ENCODE measurements at regions not wholly inside any gene's neighbourhood (a gene's known extent, or its start where the extent isn't known, plus 50 kb on each side); places are given as distances from the start of the nearest gene placed in this dataset.
A peak's percentile ranks its signal among the peaks of the same experiment; 100 is the strongest.

GRCh38 chr15:38672814-38673670 is 108.4 kb upstream of the RASGRP1 start:
- DNase-seq (ENCODE audit: low spot score), result no peak

- DNase-seq (ENCODE audit: low spot score), result no peak
These were observed 109.8 kb upstream of the RASGRP1 start for GRCh38 chr15:38674448-38674847.

GRCh38 chr15:38678281-38678680 is 113.7 kb upstream of the RASGRP1 start:
- no peak for DNase-seq (ENCODE audit: low spot score)

GRCh38 chr15:38680775-38681174 is 116.2 kb upstream of the RASGRP1 start:
- DNase-seq (ENCODE audit: low spot score), result no peak

- DNase-seq (ENCODE audit: low spot score), result no peak
These were observed 117.7 kb upstream of the RASGRP1 start for GRCh38 chr15:38682363-38682762.

- DNase-seq (ENCODE audit: low spot score), result no peak
These were observed 118.2 kb upstream of the RASGRP1 start for GRCh38 chr15:38682861-38683260.

GRCh38 chr15:38683382-38684242 is 119.0 kb upstream of the RASGRP1 start:
- peak; percentile 38 for DNase-seq (ENCODE audit: low spot score)

GRCh38 chr15:38684440-38685010 is 119.9 kb upstream of the RASGRP1 start:
- DNase-seq (ENCODE audit: low spot score), result no peak

GRCh38 chr15:38685686-38686339 is 121.2 kb upstream of the RASGRP1 start:
- DNase-seq (ENCODE audit: low spot score), result no peak

GRCh38 chr15:38687340-38687739 is 122.7 kb upstream of the RASGRP1 start:
- DNase-seq (ENCODE audit: low spot score), result no peak

- no peak for DNase-seq (ENCODE audit: low spot score)
These were observed 123.3 kb upstream of the RASGRP1 start for GRCh38 chr15:38687775-38688495.

GRCh38 chr15:38688761-38689160 is 124.1 kb upstream of the RASGRP1 start:
- no peak for DNase-seq (ENCODE audit: low spot score)

GRCh38 chr15:38689522-38689921 is 124.9 kb upstream of the RASGRP1 start:
- no peak for DNase-seq (ENCODE audit: low spot score)

GRCh38 chr15:38690216-38690615 is 125.6 kb upstream of the RASGRP1 start:
- no peak for DNase-seq (ENCODE audit: low spot score)

- DNase-seq (ENCODE audit: low spot score), result peak; percentile 68
These were observed 126.2 kb upstream of the RASGRP1 start for GRCh38 chr15:38690719-38691332.

GRCh38 chr15:38691377-38691776 is 126.8 kb upstream of the RASGRP1 start:
- no peak for DNase-seq (ENCODE audit: low spot score)

- no peak for DNase-seq (ENCODE audit: low spot score)
These were observed 127.6 kb upstream of the RASGRP1 start for GRCh38 chr15:38691965-38692788.

- no peak for DNase-seq (ENCODE audit: low spot score)
These were observed 128.1 kb upstream of the RASGRP1 start for GRCh38 chr15:38692789-38693062.

- DNase-seq (ENCODE audit: low spot score), result no peak
These were observed 130.9 kb upstream of the RASGRP1 start for GRCh38 chr15:38695249-38696108.
